H1 (cell line): ENCODE measurements at regions not wholly inside any gene's neighbourhood (a gene's known extent, or its start where the extent isn't known, plus 50 kb on each side); places are given as distances from the start of the nearest gene placed in this dataset.

Source experiments
- ASH2L ChIP-seq: fragments of 200-600, 300-600 bp; sonication (generic); IDR thresholded peaks from one replicate; pipeline ENCODE4 v1.7.1; 2017; ENCODE audit warnings: low read length
- CBX8 ChIP-seq: fragments of 300-800, 300-1000 bp; sonication (generic); IDR thresholded peaks from 2 replicates; pipeline ENCODE4 v1.7.1; 2016; ENCODE audit warnings: low read depth, low read length, borderline replicate concordance
- GTF2F1 ChIP-seq: IDR thresholded peaks from 2 replicates; pipeline ENCODE4 v1.6.1; 2012; ENCODE audit warnings: low read depth, low read length, improper control_type of control experiment, borderline replicate concordance
- POU5F1 ChIP-seq: IDR thresholded peaks from 2 replicates; pipeline ENCODE4 v1.6.1; 2011; ENCODE audit warnings: low read depth, mild to moderate bottlenecking, low read length, moderate library complexity
- TAF1 ChIP-seq: IDR thresholded peaks from 2 replicates; pipeline ENCODE4 v1.6.1; 2011; ENCODE audit warnings: mild to moderate bottlenecking, low read depth, low read length
- TAF7 ChIP-seq: optimal IDR thresholded peaks from 2 replicates; pipeline ENCODE3; 2011; ENCODE audit warnings: low read depth, mild to moderate bottlenecking, inconsistent platforms, low read length, moderate library complexity, borderline replicate concordance
- TF ChIP-seq, protein P1 (sequence below): IDR thresholded peaks from 2 replicates; pipeline ENCODE4 v1.6.1; 2012; ENCODE audit warnings: low read length, inconsistent platforms

DNA sequence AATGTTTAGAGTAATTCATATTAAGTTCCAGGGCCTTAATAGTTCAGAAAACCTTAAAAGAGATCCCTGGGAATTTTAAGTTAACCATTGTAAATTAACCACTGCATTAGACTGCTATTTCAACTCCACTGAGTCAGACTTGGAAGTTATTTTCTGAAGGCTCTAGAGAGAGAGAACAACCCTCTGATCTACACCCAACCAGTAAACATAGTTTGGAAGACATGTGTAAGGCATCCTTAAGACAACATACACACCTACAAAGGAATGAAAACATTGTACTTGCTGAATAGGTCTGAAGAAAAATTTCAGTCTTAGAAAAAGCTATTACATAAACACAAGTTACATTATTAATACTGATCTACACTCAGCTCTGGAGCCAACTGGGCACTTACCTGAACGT, 158.2 kb upstream of the FST start (continued):
- no peak for TF ChIP-seq POU5F1
- no peak for TF ChIP-seq TAF7
- TF ChIP-seq ASH2L = no peak
- TF ChIP-seq, protein P1, sequence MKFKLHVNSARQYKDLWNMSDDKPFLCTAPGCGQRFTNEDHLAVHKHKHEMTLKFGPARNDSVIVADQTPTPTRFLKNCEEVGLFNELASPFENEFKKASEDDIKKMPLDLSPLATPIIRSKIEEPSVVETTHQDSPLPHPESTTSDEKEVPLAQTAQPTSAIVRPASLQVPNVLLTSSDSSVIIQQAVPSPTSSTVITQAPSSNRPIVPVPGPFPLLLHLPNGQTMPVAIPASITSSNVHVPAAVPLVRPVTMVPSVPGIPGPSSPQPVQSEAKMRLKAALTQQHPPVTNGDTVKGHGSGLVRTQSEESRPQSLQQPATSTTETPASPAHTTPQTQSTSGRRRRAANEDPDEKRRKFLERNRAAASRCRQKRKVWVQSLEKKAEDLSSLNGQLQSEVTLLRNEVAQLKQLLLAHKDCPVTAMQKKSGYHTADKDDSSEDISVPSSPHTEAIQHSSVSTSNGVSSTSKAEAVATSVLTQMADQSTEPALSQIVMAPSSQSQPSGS = no peak
- no peak for TF ChIP-seq CBX8
- no peak for TF ChIP-seq GTF2F1
- no peak for TF ChIP-seq TAF1
